ENCODE measurements at regions not wholly inside any gene's neighbourhood (a gene's known extent, or its start where the extent isn't known, plus 50 kb on each side); places are given as distances from the start of the nearest gene placed in this dataset.

DNA sequence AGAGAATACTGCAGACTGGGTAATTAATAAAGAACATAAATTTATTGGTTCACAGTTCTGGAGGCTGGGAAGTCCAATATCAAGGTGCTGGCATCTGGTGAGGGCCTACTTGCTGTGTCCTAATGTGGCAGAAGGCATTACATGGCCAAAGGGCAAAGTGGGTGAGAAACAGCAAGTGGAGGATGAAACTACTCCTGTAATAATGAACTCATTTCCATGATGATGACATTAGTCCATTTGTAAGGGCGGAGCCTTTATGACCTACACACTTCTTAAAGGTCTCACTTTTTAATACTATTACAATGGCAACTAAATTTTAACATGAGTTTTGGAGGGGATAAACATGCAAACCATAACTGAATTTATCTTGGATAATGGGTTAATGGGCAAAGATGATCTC lies 139.6 kb upstream of the SGO1 start:
- Histone ChIP-seq H3K27ac (ENCODE audit: low read depth in 2 of 2, low read length in 2 of 2) (no peak overlapping the region), H3K9me3 (ENCODE audit: control insufficient read depth in 2 of 3, insufficient read depth in 1 of 3, low read length in 3 of 3) (no peaks in the 10 kb centered on the region), H3K9ac (ENCODE audit: low read length in 3 of 3) (no peak overlapping the region), H3K27me3 (ENCODE audit: control insufficient read depth, insufficient read depth, low read length) (no peaks in the 10 kb centered on the region), H3K4me3 (ENCODE audit: low read length in 3 of 3) (no peak overlapping the region), H3K36me3 (ENCODE audit: control insufficient read depth in 2 of 3, insufficient read depth in 3 of 3, low read length in 3 of 3) (no peaks in the 10 kb centered on the region), H3K4me1 (ENCODE audit: control insufficient read depth in 2 of 3, insufficient read depth in 2 of 3, low read depth in 1 of 3, low read length in 3 of 3) (no peaks in the 10 kb centered on the region)
- intact Hi-C loops (cut with DNase I), result no loop called here
- FAIRE-seq (no peak), DNase-seq (no peak)
- TF ChIP-seq CTCF (IDR thresholded peaks at IDR 0.05; ENCODE audit: borderline replicate concordance, extremely low read depth, insufficient read depth), result no peak

- H3K4me1 ChIP-seq (ENCODE audit: control insufficient read depth in 2 of 3, insufficient read depth in 2 of 3, low read depth in 1 of 3, low read length in 3 of 3), result no peaks in the 10 kb centered on the region
- DNase-seq, result no peak
- no peaks in the 10 kb centered on the region for H3K36me3 ChIP-seq (ENCODE audit: control insufficient read depth in 2 of 3, insufficient read depth in 3 of 3, low read length in 3 of 3)
- H3K4me3 ChIP-seq (ENCODE audit: low read length in 3 of 3), result no peak overlapping the region
- no peak for FAIRE-seq
- H3K9ac ChIP-seq (ENCODE audit: low read length in 3 of 3), result no peak overlapping the region
- no peaks in the 10 kb centered on the region for H3K9me3 ChIP-seq (ENCODE audit: control insufficient read depth in 2 of 3, insufficient read depth in 1 of 3, low read length in 3 of 3)
- H3K27ac ChIP-seq (ENCODE audit: low read depth in 2 of 2, low read length in 2 of 2), result no peak overlapping the region
- TF ChIP-seq CTCF (IDR thresholded peaks at IDR 0.05; ENCODE audit: borderline replicate concordance, extremely low read depth, insufficient read depth), result no peak
- intact Hi-C loops (cut with DNase I), result no loop called here
- no peaks in the 10 kb centered on the region for H3K27me3 ChIP-seq (ENCODE audit: control insufficient read depth, insufficient read depth, low read length)
Measured at GRCh38 chr3:20324664-20325478, 138.9 kb upstream of the SGO1 start.

DNA sequence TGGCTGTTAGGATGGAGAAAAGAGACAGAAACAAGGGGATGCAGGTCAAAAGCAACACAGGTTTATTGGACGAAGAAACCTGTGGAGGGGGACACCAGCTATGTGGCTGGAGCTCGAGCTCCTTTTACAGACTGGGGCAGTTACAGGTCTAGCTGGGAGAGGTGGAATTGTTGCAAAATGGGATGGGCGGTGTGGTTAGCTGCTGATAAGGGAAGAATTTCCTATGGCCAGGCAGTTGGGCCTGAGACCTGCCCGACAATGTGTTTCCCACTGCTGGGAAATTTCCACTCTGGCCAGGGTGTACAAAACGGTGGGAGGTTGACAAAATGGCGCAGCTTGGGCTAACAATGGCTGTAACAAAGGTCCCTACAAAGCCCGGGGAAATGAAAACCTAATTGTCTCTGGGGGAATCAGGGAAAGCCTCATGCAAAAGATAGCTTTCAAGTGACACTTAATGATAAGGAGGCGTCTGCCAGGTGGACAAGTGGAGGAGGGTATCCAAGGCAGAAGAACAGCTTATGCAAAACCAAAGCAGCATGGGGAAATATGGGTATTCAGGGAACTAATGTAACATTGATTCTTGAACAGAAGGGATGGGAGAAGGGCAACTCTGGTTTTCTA lies 137.4 kb upstream of the SGO1 start:
- H3K4me1 ChIP-seq (ENCODE audit: control insufficient read depth in 2 of 3, insufficient read depth in 2 of 3, low read depth in 1 of 3, low read length in 3 of 3), result no peaks in the 10 kb centered on the region
- no peak for TF ChIP-seq CTCF (IDR thresholded peaks at IDR 0.05; ENCODE audit: borderline replicate concordance, extremely low read depth, insufficient read depth)
- intact Hi-C loops (cut with DNase I), result no loop called here
- no peaks in the 10 kb centered on the region for H3K36me3 ChIP-seq (ENCODE audit: control insufficient read depth in 2 of 3, insufficient read depth in 3 of 3, low read length in 3 of 3)
- no peak overlapping the region for H3K9ac ChIP-seq (ENCODE audit: low read length in 3 of 3)
- FAIRE-seq, result no peak
- H3K27me3 ChIP-seq (ENCODE audit: control insufficient read depth, insufficient read depth, low read length), result no peaks in the 10 kb centered on the region
- no peak for DNase-seq
- H3K4me3 ChIP-seq (ENCODE audit: low read length in 3 of 3), result no peak overlapping the region
- no peak overlapping the region for H3K27ac ChIP-seq (ENCODE audit: low read depth in 2 of 2, low read length in 2 of 2)
- H3K9me3 ChIP-seq (ENCODE audit: control insufficient read depth in 2 of 3, insufficient read depth in 1 of 3, low read length in 3 of 3), result no peaks in the 10 kb centered on the region
